Femur (tissue), 1 donor: ENCODE measurements at regions not wholly inside any gene's neighbourhood (a gene's known extent, or its start where the extent isn't known, plus 50 kb on each side); places are given as distances from the start of the nearest gene placed in this dataset.
"Not testable (repeated sequence)": the region's sequence is repeated elsewhere in the genome, so short reads cannot be mapped to it uniquely, and the experiment has no call there.

ENCODE experiments used
- DNase-seq: peaks from one replicate; pipeline ENCODE4 v3.0.0-alpha.2; 2017

DNA sequence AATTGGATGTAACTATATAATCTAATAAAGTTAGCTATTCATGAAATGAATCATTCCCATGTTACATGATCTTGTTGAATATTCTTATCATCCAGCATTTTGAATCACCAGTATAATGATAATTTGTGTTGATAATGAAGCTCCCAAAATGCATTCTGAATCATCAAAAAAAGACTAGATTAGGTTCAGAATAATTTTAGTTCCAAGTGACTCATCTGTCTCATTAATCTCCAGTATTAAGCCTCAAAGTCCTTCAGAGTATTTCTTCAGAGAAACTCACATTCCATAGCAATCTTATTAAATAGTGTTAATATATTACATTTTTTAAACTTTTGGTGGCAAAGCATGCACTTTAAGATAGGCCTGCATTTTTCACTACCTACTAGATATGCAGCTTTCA, 207.5 kb downstream of the SLITRK5 start:
- no peak for DNase-seq

- DNase-seq, result no peak
These were observed 213.7 kb downstream of the SLITRK5 start for GRCh38 chr13:87884884-87885283.

GRCh38 chr13:87887459-87888123, 216.4 kb downstream of the SLITRK5 start:
- no peak for DNase-seq

- DNase-seq, result no peak
These were observed 218.1 kb downstream of the SLITRK5 start for GRCh38 chr13:87889254-87889653.

DNA sequence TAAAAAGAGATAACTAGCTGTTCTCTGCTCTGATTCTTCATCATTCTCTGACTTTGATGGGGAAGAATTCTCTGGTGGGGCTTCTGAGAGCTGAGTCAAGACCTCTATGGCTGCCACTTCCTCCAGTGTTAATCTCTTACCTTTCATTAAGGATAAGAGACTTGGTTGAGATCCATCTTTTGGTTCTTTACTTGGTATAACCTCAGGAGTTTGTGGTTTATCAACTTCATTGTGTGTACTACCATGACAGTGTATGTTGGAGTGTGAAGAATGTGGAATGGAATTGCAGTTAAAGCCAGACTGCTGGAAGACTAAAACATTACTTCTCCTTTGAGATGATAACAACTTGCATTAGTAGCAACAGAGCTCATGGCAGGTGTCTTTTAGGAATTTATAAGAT, 222.0 kb downstream of the SLITRK5 start:
- DNase-seq, result no peak

- no peak for DNase-seq
These were observed 222.9 kb downstream of the SLITRK5 start for GRCh38 chr13:87894059-87894458.

DNA sequence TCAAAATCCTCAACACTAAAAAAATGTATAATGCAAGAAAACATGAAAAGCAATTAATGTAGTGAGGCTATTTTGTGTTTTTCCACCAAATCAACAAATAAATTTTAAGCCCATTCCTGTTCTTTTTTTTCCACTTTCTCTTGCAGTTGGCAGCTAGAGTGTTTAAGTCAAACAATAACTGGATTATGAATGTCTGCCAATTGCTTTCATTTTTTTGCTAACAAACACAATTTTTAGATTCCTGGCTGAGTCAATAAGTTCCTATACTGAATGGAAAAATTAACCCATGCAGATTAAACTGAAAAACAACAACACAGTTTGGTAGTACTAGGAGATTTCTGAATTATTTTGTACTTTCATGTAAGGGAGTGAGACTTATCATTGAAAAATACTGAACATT, 232.4 kb downstream of the SLITRK5 start:
- DNase-seq, result no peak

DNA sequence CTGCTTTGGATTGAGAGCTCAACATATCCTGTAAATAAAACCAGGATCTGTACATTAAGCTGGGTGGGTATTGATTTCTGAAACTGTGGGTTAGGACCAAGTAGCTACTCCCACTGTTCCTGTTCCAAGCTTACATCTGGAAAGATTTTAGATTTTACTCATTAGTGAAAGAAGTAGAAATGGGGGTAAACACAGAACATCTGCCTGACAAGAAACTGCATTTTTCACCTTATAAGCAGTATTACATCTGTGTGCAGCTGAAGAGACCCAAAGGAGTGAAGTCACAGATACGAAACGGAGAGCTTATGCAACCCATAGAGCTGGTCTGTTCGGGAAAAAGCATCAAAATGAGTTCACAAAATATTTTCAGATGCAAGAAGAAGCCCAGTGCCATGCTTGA, 235.2 kb downstream of the SLITRK5 start:
- DNase-seq, result peak; percentile 20

DNA sequence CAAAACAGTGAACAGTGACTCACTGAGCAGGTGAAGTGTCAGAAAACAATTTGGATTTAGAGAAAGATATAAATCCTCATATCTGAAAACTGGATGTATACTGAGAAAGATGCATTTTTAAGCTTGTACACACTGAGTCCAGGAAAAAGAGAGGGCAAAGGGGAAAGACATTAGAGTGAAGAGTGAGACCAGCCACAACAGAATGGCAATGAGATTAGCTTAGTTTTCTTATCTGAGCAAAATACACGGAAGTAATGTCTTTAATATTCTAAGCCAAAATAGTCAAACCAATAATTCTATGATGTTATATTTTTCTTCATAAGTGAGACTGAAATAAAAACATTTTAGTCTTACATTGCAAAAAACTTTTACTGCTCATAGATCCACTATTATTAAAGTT, 236.0 kb downstream of the SLITRK5 start:
- no peak for DNase-seq

GRCh38 chr13:87919956-87920355, 248.8 kb downstream of the SLITRK5 start:
- DNase-seq, result no peak

- DNase-seq, result no peak
These were observed 252.6 kb downstream of the SLITRK5 start for GRCh38 chr13:87923753-87924152.

DNA sequence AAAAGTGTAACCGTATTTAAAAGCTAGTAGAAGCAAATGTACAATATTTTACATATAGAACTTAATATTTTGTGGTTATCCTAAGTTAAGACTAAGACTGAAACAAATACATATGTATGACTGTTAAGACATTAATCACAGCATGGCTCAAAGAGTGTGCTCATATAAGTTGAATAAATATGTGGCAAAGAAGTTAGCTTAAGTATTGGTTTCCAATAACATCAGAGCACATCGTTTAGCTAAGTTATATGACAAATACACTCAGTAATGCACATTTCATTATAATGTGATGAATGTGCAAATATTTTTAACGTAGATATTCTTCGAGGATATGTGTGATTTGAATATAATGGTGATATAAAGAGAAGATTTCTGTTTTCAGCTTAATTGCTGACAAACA, 253.8 kb downstream of the SLITRK5 start:
- no peak for DNase-seq

- no peak for DNase-seq
These were observed 269.6 kb downstream of the SLITRK5 start for GRCh38 chr13:87940776-87941175.

DNA sequence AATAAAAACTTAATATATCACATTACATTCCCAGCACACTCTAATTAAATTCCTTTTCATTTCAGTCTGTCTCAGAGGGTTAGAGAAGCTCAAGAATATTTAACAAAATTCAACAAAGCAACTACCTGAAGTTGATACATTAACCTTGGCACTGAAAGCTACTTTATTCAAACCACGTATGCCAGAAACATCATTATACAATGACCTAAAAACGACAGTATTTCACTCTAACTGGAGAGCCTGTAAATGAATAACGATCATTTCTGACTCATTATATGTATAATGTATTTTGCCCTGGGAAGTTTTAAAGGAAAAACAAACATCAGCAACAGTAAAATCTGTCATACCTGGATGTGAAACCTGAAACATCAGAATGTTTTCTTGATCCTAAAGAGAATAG, 270.1 kb downstream of the SLITRK5 start:
- DNase-seq, result no peak

DNA sequence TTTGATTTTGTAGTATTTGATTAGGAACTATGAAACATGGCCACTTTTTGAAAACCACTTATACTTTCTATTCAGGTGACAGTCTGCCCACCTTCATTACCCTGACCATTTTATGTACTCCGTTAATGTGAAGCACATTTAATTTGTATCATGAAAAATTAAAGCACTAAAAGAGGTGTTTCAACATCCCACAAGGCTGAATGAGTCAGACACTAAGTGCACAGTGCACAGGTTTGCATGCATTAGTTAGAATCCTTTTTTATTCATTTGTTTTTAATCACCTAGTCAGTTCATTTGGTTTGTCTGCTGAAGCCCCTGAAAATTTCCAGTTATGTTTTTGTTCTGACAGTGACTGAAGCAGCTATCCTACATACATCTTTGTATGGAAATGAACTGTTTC, 271.0 kb downstream of the SLITRK5 start:
- DNase-seq, result no peak

- DNase-seq, result no peak
These were observed 272.9 kb downstream of the SLITRK5 start for GRCh38 chr13:87944038-87944437.

DNA sequence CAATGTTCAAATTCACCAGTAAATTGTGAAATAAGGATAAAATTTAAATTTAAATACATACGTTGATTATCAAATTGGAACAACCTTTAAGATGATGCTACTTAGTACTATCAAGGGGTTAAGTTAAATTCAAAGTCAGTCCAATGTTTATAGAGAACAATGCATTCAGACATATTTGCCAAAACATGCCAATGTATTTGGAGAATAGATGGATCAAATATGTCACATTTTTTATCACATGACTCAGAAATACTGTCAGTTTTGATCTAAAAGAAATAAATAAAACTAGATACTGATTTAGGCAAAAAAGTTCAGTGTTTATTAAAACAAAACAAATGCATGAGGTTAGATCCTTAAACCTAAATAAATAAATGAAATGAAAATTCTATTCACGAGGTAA, 281.2 kb downstream of the SLITRK5 start:
- no peak for DNase-seq

DNA sequence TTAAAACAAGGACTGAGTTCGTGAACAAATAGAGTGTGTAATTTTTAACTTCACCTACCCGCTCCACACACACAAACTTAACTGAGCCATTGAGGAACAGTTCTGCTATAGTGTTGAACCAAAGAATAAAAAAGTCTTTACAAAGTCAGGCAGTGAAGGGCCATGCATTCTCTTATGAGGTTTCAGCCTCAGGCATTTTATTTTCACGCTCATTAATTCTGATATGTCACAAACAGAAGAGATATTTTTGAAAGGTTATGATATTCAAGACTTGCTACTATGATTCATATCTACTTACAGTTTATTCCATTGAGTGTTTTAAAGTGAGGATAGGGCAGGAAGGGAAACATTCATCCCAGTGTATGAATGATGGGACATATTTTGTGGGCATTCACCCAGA, 282.2 kb downstream of the SLITRK5 start:
- DNase-seq, result no peak

DNA sequence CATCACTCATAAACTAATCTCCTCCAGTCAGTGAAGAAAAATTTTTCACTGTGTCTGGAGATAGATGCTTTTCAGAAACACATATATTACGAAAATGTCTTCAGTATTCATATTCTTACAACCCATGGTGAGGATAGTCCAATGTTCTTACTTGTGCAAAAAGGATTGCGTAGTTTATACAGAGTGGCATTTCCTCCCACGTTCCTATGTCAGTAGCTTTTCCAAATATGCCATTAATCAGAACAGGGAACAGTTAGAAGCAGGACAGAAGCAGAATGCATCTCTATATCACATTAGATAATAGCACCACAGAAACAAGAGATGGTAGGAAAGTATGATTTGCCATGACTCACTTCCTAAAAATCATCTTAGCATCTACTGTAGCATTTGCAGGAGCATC, 282.9 kb downstream of the SLITRK5 start:
- no peak for DNase-seq

GRCh38 chr13:87961546-87961945, 290.4 kb downstream of the SLITRK5 start:
- no peak for DNase-seq

DNA sequence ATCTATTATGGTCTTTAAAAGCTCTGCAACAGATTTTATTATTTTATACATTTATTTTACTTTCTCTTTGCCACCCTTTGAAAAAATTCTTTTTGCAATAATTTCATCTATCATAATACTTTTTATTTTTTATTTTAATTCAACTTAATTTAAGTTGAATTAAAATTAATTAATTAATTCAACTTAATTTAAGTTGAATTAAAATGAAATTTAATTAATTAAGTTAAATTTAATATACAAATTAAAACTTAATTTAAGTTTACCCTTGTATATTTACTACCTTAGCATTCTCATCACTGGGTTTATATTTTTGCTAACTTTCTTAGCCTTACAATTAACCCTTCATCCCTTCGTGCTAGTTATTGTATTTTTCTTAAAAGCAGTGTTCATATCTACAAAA, 301.4 kb downstream of the SLITRK5 start:
- no peak for DNase-seq

DNA sequence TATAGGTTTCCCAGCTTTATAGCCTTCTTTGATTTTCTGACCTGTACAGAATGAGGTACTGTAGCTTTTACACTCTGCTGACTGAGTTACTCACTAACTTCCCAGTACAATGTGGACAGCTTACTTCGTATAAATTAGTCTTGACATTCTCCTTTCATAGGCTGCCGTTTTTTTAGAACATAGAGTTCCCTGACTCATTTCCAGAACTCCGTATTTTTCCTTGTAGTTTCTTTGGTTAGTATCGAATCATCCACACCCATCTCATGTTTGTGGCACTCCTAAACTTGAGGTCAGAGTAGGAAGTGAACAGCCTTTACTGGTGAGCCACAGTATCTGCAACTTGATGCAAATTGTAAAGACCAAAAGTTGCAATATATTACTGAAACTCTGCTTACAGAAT, 303.9 kb downstream of the SLITRK5 start:
- no peak for DNase-seq

GRCh38 chr13:87976650-87977049, 305.5 kb downstream of the SLITRK5 start:
- DNase-seq, result not testable (repeated sequence)

- no peak for DNase-seq
These were observed 310.2 kb downstream of the SLITRK5 start for GRCh38 chr13:87981416-87981815.

DNA sequence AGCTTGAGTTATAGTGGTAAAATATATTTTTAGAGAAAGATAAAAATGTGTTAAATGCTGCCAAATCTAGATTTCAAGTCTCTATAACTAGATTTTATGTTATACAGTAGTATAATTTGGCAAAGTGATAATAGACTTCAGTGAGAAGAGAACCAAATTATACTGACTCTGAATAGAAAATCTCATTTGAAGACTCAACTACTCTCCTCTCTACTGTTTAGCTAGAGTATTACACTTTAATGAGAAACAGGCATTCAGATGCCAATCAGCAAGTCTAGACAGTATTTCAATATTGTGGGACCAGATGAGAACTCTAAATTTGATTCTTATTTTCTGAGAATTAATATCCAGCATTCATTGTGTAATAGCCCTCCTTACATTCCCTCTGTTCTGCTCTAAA, 311.2 kb downstream of the SLITRK5 start:
- no peak for DNase-seq
